SU-DHL-6 (cell line): ENCODE measurements at regions not wholly inside any gene's neighbourhood (a gene's known extent, or its start where the extent isn't known, plus 50 kb on each side); places are given as distances from the start of the nearest gene placed in this dataset.

Experiments used
- H2AFZ ChIP-seq: fragments of 200-600 bp; sonication (generic); 2 replicates; pipeline ENCODE4 v1.6.1; 2014; ENCODE audit warnings: low read depth, mild to moderate bottlenecking, moderate library complexity, mixed read lengths, antibody characterized with exemption, low read length; ENCODE audit not compliant: severe bottlenecking
- H3F3A ChIP-seq: fragments of 200-600 bp; shearing (Covaris generic); 2 replicates; pipeline ENCODE4 v1.6.0; 2016; ENCODE audit warnings: antibody characterized with exemption, mild to moderate bottlenecking; ENCODE audit not compliant: insufficient read depth
- H3K27ac ChIP-seq: fragments of 200-600 bp; sonication (generic); 2 replicates; pipeline ENCODE4 v1.5.1; 2016; ENCODE audit warnings: low read depth, mild to moderate bottlenecking, low read length, moderate library complexity, mixed read lengths
- H3K27me3 ChIP-seq: fragments of 200-600 bp; sonication (generic), shearing (Covaris generic); 2 replicates; pipeline ENCODE4 v1.6.0; 2014; ENCODE audit warnings: mild to moderate bottlenecking, low read length
- H3K36me3 ChIP-seq: fragments of 200-600 bp; sonication (generic); 2 replicates; pipeline ENCODE4 v1.6.1; 2014; ENCODE audit warnings: mild to moderate bottlenecking, low read length, mixed read lengths
- H3K4me2 ChIP-seq: fragments of 300-600, 200-600 bp; shearing (Covaris generic), sonication (generic); 2 replicates; pipeline ENCODE4 v1.6.0; 2014; ENCODE audit warnings: low read length, low read depth, mild to moderate bottlenecking; ENCODE audit not compliant: poor library complexity, severe bottlenecking
- H3K4me3 ChIP-seq: fragments of 200-600 bp; sonication (generic); 2 replicates; pipeline ENCODE4 v1.5.1; 2014; ENCODE audit warnings: antibody characterized with exemption, low read length, mild to moderate bottlenecking, mixed read lengths; ENCODE audit not compliant: insufficient read depth, poor library complexity, severe bottlenecking
- H3K79me2 ChIP-seq: fragments of 200-600 bp; sonication (generic); 2 replicates; pipeline ENCODE4 v1.6.1; 2014; ENCODE audit warnings: mild to moderate bottlenecking, low read length, moderate library complexity; ENCODE audit not compliant: insufficient read depth
- H3K9ac ChIP-seq: fragments of 200-600 bp; sonication (generic); 2 replicates; pipeline ENCODE4 v1.7.0; 2014; ENCODE audit warnings: mild to moderate bottlenecking, low read length
- H3K9me2 ChIP-seq: fragments of 200-600 bp; sonication (generic); replicated peaks from 2 replicates; pipeline ENCODE4 v1.6.1; 2014; ENCODE audit warnings: low read length; ENCODE audit not compliant: insufficient read depth
- H3K9me3 ChIP-seq: fragments of 200-600 bp; sonication (generic); 2 replicates; pipeline ENCODE4 v1.6.1; 2014; ENCODE audit warnings: low read length, mixed read lengths; ENCODE audit not compliant: insufficient read depth
- H4K20me1 ChIP-seq: fragments of 200-600 bp; sonication (generic); 2 replicates; pipeline ENCODE4 v1.6.1; 2014; ENCODE audit warnings: low read depth, mild to moderate bottlenecking, antibody characterized with exemption, low read length, moderate library complexity, mixed read lengths
- EZH2phosphoT487 ChIP-seq: fragments of 200-600 bp; sonication (generic), shearing (Covaris generic); conservative IDR thresholded peaks from 2 replicates; pipeline ENCODE4 v1.6.1; 2018; ENCODE audit warnings: mild to moderate bottlenecking, antibody characterized with exemption, low read length, moderate library complexity, mixed read lengths
- TF ChIP-seq, protein P1 (sequence below): fragments of 200-600 bp; sonication (generic); IDR thresholded peaks from one replicate; pipeline ENCODE4 v1.5.1; 2017; ENCODE audit warnings: antibody characterized with exemption, mild to moderate bottlenecking, low read length, moderate library complexity; ENCODE audit not compliant: insufficient read depth, poor library complexity, severe bottlenecking

DNA sequence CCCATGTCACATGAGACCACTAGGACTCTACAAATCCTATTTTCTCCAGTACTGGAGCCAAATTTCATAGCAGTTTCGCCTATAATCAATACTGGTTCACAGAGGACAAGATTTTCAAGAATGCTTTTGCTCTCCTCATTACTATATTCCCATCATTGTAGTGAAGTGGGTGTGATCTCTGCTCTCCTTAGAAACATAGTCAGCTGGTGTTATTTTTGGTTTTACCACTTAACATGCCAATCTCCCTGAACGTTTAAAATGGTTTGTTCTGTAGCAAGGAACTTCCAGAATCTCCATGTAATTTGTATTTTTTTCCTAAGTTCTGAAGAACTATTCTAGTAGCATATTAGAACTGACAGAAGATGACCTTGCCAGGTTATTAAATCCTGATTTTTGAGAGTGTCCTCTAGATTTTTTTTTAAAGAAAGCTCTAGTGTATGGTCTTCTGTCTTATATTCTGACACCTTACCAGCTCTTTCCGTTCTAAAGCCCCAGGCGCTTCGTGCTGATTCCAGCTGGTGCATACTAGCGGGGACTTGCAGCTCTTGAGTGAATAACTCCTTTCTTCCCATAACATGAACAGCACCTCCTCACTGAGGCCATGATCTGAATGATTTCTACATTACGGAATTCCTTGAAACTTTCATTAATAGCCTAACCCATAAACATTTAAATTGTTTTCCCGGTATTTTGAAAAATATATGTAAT, 1372.9 kb downstream of the TECRL start:
- no peaks in the 10 kb centered on the region for H3K27me3 ChIP-seq
- no peaks in the 10 kb centered on the region for H3K9me2 ChIP-seq
- no peaks in the 10 kb centered on the region for H3K36me3 ChIP-seq
- no peaks in the 10 kb centered on the region for H4K20me1 ChIP-seq
- no peaks in the 10 kb centered on the region for H3F3A ChIP-seq
- H3K9me3 ChIP-seq = no peaks in the 10 kb centered on the region
- H2AFZ ChIP-seq = no peak overlapping the region
- H3K9ac ChIP-seq = no peak overlapping the region
- H3K27ac ChIP-seq = no peak overlapping the region
- no peak overlapping the region for H3K4me3 ChIP-seq
- no peak overlapping the region for H3K4me2 ChIP-seq
- no peaks in the 10 kb centered on the region for H3K79me2 ChIP-seq
- TF ChIP-seq EZH2phosphoT487 = no peak
- TF ChIP-seq, protein P1, sequence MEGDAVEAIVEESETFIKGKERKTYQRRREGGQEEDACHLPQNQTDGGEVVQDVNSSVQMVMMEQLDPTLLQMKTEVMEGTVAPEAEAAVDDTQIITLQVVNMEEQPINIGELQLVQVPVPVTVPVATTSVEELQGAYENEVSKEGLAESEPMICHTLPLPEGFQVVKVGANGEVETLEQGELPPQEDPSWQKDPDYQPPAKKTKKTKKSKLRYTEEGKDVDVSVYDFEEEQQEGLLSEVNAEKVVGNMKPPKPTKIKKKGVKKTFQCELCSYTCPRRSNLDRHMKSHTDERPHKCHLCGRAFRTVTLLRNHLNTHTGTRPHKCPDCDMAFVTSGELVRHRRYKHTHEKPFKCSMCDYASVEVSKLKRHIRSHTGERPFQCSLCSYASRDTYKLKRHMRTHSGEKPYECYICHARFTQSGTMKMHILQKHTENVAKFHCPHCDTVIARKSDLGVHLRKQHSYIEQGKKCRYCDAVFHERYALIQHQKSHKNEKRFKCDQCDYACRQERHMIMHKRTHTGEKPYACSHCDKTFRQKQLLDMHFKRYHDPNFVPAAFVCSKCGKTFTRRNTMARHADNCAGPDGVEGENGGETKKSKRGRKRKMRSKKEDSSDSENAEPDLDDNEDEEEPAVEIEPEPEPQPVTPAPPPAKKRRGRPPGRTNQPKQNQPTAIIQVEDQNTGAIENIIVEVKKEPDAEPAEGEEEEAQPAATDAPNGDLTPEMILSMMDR = no peak

DNA sequence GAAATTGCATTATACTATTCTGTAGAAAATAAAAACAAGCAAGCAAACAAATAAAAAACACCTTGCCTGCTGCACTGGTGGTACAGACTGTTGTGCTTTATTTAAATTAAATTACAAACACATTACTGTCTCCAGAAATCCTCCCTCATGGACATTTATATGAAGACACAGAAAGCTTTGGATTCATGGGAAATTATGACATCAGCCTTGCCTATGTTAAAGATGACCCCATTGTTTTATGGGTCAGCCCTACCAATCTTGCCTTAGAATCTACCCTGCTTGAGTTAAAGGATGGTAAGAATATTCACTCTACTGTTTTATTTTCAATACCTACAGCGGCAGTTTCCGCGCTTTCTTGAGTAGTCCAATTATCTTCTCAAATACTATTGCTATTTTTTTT, 1379.9 kb downstream of the TECRL start:
- Histone ChIP-seq H3K9me2 (no peaks in the 10 kb centered on the region), H3K27ac (no peak overlapping the region), H3F3A (no peaks in the 10 kb centered on the region), H3K4me3 (no peak overlapping the region), H3K27me3 (no peaks in the 10 kb centered on the region), H3K9me3 (no peaks in the 10 kb centered on the region), H4K20me1 (no peaks in the 10 kb centered on the region), H2AFZ (no peak overlapping the region), H3K79me2 (no peaks in the 10 kb centered on the region), H3K36me3 (no peaks in the 10 kb centered on the region), H3K4me2 (no peak overlapping the region), H3K9ac (no peak overlapping the region)
- TF ChIP-seq, protein P1 = no peak
- no peak for TF ChIP-seq EZH2phosphoT487

DNA sequence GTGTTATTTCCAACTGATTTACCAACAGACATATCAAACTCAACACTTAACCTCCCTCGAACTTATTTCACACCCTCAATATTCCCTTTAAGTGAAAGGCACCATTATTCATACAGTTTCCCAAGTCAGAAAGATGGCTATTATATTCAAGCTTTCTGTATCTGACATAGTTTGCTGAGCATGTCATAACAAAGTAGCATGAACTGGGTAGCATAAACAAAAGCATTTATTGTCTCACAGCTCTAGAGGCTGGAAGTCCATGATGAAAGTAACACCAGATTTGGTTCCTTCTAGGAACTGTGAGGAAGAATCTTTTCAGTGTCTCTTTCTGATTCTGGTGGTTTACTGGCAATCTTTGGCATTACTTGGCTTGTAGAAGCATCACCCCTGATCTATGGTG, 1388.6 kb downstream of the TECRL start:
- Histone ChIP-seq H3K4me3 (no peak overlapping the region), H3K9me3 (no peaks in the 10 kb centered on the region), H3K9me2 (no peaks in the 10 kb centered on the region), H4K20me1 (no peaks in the 10 kb centered on the region), H3K9ac (no peak overlapping the region), H3K36me3 (no peaks in the 10 kb centered on the region), H3K79me2 (no peaks in the 10 kb centered on the region), H3F3A (no peaks in the 10 kb centered on the region), H3K4me2 (no peak overlapping the region), H2AFZ (no peak overlapping the region), H3K27ac (no peak overlapping the region), H3K27me3 (no peaks in the 10 kb centered on the region)
- TF ChIP-seq, protein P1 = no peak
- TF ChIP-seq EZH2phosphoT487 = no peak
